Panc1 (cell line): ENCODE measurements at regions not wholly inside any gene's neighbourhood (a gene's known extent, or its start where the extent isn't known, plus 50 kb on each side); places are given as distances from the start of the nearest gene placed in this dataset.

Experiments used
- ATAC-seq: fragments of 200-7000 bp; cut with Tn5 transposase; 2 replicates; pipeline ENCODE4 v1.9.1; 2020; ENCODE audit warnings: mild to moderate bottlenecking, moderate library complexity
- BruUV-seq: library from RNA; stranded (reverse); fragments of 400-500 nt; replicated peaks from 2 replicates; lab custom pipeline; 2021; lab: Mats Ljungman, UMichigan
- CTCF ChIA-PET: fragments of 300-600 bp; sonication (Branson Sonifier 250); formaldehyde crosslinking; loops from one replicate; lab custom pipeline; 2022; ENCODE audit warnings: antibody characterized with exemption; lab: Charles Lee
- POLR2A ChIA-PET: fragments of 300-600 bp; sonication (Branson Sonifier 250); formaldehyde crosslinking; loops from one replicate; lab custom pipeline; 2022; ENCODE audit warnings: antibody characterized with exemption; lab: Charles Lee
- DNase-seq: peaks from one replicate; pipeline ENCODE4 v3.0.0-alpha.2; 2010; ENCODE audit warnings: low read depth, low spot score
- H3K27ac ChIP-seq: 2 replicates; pipeline ENCODE4 v1.5.1; 2011; ENCODE audit warnings: mild to moderate bottlenecking, low read length, inconsistent platforms
- H3K27me3 ChIP-seq: fragments of 200-500 bp; sonication (Bioruptor generic); 2 replicates; pipeline ENCODE4 v1.6.0; 2014; ENCODE audit warnings: low read length, inconsistent platforms; ENCODE audit not compliant: control insufficient read depth, insufficient read depth
- H3K36me3 ChIP-seq: fragments of 200-500 bp; sonication (Bioruptor generic); 2 replicates; pipeline ENCODE4 v1.5.1; 2014; ENCODE audit warnings: inconsistent platforms, mild to moderate bottlenecking, low read length, moderate library complexity; ENCODE audit not compliant: control insufficient read depth, insufficient read depth
- H3K4me1 ChIP-seq: 2 replicates; pipeline ENCODE4 v1.5.1; 2011; ENCODE audit warnings: inconsistent platforms, mild to moderate bottlenecking, low read length, moderate library complexity; ENCODE audit not compliant: control insufficient read depth, insufficient read depth
- H3K4me3 ChIP-seq, 2 experiments: 2 replicates each; pipeline ENCODE4 v1.5.1; 2011 to 2012; ENCODE audit warnings: low read depth in 2 of 2, low read length in 2 of 2, mild to moderate bottlenecking in 2 of 2, inconsistent platforms in 1 of 2, moderate library complexity in 1 of 2
- H3K9me3 ChIP-seq: fragments of 200-500 bp; sonication (Bioruptor generic); 2 replicates; pipeline ENCODE4 v1.5.1; 2014; ENCODE audit warnings: low read depth, mild to moderate bottlenecking, inconsistent platforms, low read length, moderate library complexity; ENCODE audit not compliant: control insufficient read depth, insufficient read depth
- POLR2AphosphoS5 ChIP-seq: IDR thresholded peaks from 2 replicates; pipeline ENCODE4 v1.6.1; 2012; ENCODE audit warnings: mild to moderate bottlenecking, low read depth, low read length, moderate library complexity
- SIN3A ChIP-seq: IDR thresholded peaks from 2 replicates; pipeline ENCODE4 v1.6.1; 2012; ENCODE audit warnings: low read depth, mild to moderate bottlenecking, low read length, moderate library complexity, borderline replicate concordance; ENCODE audit not compliant: insufficient read depth
- TCF7L2 ChIP-seq: IDR thresholded peaks from 2 replicates; pipeline ENCODE4 v1.6.1; 2011; ENCODE audit warnings: mild to moderate bottlenecking, low read depth, low read length, inconsistent platforms
- in situ Hi-C: cut with HindIII; loops from 2 replicates; pipeline ENCODE4 v1.10.0; 2016; ENCODE audit warnings: low sequenced_read_pairs, low pct_unique_long_range_greater_than_20kb
- intact Hi-C: fragments of 100-400 bp; cut with micrococcal nuclease; formaldehyde crosslinking; loops from one replicate; pipeline ENCODE4 v1.10.0; 2022; ENCODE audit not compliant: unreplicated experiment
- TF ChIP-seq, protein P1 (sequence below): fragments of 450-650 bp; IDR thresholded peaks from 2 replicates; pipeline ENCODE4 v1.5.1; 2017; ENCODE audit warnings: mild to moderate bottlenecking
- TF ChIP-seq, protein P2 (sequence below), 2 experiments: IDR thresholded peaks; 2 replicates each; pipeline ENCODE4 v1.6.1; 2011 to 2012; ENCODE audit warnings: low read depth in 2 of 2, control low read depth in 1 of 2, low read length in 1 of 2, mild to moderate bottlenecking in 1 of 2, moderate library complexity in 1 of 2; ENCODE audit not compliant: insufficient read depth in 1 of 2

DNA sequence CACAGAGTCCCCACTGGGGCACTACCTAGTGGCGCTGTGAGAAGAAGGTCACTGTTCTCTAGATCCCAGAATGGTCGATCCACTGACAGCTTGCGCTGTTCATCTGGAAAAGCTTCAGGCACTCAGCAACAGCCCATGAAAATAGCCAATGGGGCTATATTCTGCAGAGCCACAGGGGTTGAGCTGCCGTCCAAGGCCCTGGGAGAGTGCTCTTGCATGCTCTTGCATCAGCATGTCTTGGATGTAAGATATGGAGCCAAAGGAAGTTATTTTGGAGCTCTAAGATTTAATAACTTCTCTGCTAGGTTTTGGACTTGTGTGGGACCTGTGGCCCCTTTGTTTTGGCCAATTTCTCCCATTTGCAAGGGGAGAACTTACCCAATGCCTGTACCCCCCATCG is 164.7 kb upstream of the HNMT start:
- in situ Hi-C loops: no loop called here
- Histone ChIP-seq H3K27me3 (no peaks in the 10 kb centered on the region), H3K4me1 (no peaks in the 10 kb centered on the region), H3K36me3 (no peaks in the 10 kb centered on the region), H3K27ac (no peak overlapping the region), H3K4me3 (no peak overlapping the region), H3K9me3 (no peaks in the 10 kb centered on the region)
- TF ChIP-seq, protein P1, sequence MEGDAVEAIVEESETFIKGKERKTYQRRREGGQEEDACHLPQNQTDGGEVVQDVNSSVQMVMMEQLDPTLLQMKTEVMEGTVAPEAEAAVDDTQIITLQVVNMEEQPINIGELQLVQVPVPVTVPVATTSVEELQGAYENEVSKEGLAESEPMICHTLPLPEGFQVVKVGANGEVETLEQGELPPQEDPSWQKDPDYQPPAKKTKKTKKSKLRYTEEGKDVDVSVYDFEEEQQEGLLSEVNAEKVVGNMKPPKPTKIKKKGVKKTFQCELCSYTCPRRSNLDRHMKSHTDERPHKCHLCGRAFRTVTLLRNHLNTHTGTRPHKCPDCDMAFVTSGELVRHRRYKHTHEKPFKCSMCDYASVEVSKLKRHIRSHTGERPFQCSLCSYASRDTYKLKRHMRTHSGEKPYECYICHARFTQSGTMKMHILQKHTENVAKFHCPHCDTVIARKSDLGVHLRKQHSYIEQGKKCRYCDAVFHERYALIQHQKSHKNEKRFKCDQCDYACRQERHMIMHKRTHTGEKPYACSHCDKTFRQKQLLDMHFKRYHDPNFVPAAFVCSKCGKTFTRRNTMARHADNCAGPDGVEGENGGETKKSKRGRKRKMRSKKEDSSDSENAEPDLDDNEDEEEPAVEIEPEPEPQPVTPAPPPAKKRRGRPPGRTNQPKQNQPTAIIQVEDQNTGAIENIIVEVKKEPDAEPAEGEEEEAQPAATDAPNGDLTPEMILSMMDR: no peak
- TF ChIP-seq TCF7L2: no peak
- no peak for TF ChIP-seq POLR2AphosphoS5
- TF ChIP-seq, protein P2, sequence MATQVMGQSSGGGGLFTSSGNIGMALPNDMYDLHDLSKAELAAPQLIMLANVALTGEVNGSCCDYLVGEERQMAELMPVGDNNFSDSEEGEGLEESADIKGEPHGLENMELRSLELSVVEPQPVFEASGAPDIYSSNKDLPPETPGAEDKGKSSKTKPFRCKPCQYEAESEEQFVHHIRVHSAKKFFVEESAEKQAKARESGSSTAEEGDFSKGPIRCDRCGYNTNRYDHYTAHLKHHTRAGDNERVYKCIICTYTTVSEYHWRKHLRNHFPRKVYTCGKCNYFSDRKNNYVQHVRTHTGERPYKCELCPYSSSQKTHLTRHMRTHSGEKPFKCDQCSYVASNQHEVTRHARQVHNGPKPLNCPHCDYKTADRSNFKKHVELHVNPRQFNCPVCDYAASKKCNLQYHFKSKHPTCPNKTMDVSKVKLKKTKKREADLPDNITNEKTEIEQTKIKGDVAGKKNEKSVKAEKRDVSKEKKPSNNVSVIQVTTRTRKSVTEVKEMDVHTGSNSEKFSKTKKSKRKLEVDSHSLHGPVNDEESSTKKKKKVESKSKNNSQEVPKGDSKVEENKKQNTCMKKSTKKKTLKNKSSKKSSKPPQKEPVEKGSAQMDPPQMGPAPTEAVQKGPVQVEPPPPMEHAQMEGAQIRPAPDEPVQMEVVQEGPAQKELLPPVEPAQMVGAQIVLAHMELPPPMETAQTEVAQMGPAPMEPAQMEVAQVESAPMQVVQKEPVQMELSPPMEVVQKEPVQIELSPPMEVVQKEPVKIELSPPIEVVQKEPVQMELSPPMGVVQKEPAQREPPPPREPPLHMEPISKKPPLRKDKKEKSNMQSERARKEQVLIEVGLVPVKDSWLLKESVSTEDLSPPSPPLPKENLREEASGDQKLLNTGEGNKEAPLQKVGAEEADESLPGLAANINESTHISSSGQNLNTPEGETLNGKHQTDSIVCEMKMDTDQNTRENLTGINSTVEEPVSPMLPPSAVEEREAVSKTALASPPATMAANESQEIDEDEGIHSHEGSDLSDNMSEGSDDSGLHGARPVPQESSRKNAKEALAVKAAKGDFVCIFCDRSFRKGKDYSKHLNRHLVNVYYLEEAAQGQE (IDR thresholded peaks at IDR 0.05; ENCODE audit: insufficient read depth in 1 of 2, low read depth in 2 of 2, low read length in 1 of 2): no peak
- TF ChIP-seq SIN3A: no peak
- ChIA-PET POLR2A (no interaction called here), CTCF (no interaction called here)
- intact Hi-C loops: no loop called here
- no peak for DNase-seq
- no TSS peak for BruUV-seq
- no peak for ATAC-seq

DNA sequence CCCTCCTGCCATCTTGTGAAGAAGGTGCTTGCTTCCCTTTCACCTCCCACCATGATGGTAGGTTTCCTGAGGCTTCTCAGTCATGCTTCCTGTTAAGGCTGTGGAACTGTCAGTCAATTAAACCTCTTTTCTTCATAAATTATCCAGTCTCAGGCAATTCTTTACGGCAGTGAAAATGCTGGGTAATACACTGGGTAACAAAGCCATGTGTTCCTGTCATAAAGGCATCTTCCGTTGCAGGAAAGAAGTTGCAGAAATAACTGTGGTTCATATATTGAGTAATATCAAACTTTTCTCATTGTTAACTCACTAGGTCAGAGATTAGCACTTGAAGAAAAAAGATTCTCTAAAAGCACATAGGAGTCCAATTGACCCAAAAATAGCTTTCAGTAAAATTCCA is 163.9 kb upstream of the HNMT start:
- DNase-seq (no peak), ATAC-seq (no peak)
- H3K9me3 ChIP-seq: no peaks in the 10 kb centered on the region
- H3K27ac ChIP-seq: no peak overlapping the region
- no TSS peak for BruUV-seq
- in situ Hi-C loops (no loop called here), intact Hi-C loops (no loop called here)
- H3K4me1 ChIP-seq: no peaks in the 10 kb centered on the region
- POLR2A ChIA-PET: no interaction called here
- no peaks in the 10 kb centered on the region for H3K36me3 ChIP-seq
- TF ChIP-seq POLR2AphosphoS5: no peak
- TF ChIP-seq SIN3A: no peak
- TF ChIP-seq, protein P1: no peak
- no peak for TF ChIP-seq TCF7L2
- TF ChIP-seq, protein P2 (IDR thresholded peaks at IDR 0.05; ENCODE audit: insufficient read depth in 1 of 2, low read depth in 2 of 2, low read length in 1 of 2): no peak
- CTCF ChIA-PET: no interaction called here
- H3K27me3 ChIP-seq: no peaks in the 10 kb centered on the region
- no peak overlapping the region for H3K4me3 ChIP-seq
